BLaER1 treated with 17β-estradiol and CSF1 and Interleukin-3, amounts not matched to agents 10 nM and 100 nM (cell line): ENCODE measurements at regions not wholly inside any gene's neighbourhood (a gene's known extent, or its start where the extent isn't known, plus 50 kb on each side); places are given as distances from the start of the nearest gene placed in this dataset.

ENCODE experiments used
- H3K27ac ChIP-seq, 11 experiments: shearing (Covaris generic); formaldehyde crosslinking; 2 replicates each; pipeline ENCODE4 v1.8.1; 2022
- H3K27me3 ChIP-seq, 11 experiments: shearing (Covaris generic); formaldehyde crosslinking; 2 replicates each; pipeline ENCODE4 v1.8.1; 2022
- H3K36me3 ChIP-seq, 11 experiments: shearing (Covaris generic); formaldehyde crosslinking; 2 replicates each; pipeline ENCODE4 v1.8.1; 2022
- H3K4me1 ChIP-seq, 10 experiments: shearing (Covaris generic); formaldehyde crosslinking; 2 replicates each; pipeline ENCODE4 v1.8.1; 2022
- H3K4me2 ChIP-seq, 11 experiments: shearing (Covaris generic); formaldehyde crosslinking; 2 replicates each; pipeline ENCODE4 v1.8.1; 2022
- H3K4me3 ChIP-seq, 10 experiments: shearing (Covaris generic); formaldehyde crosslinking; 2 replicates each; pipeline ENCODE4 v1.8.1; 2022
- H3K9ac ChIP-seq, 11 experiments: shearing (Covaris generic); formaldehyde crosslinking; 2 replicates each; pipeline ENCODE4 v1.8.1; 2022
- H3K9me3 ChIP-seq, 11 experiments: shearing (Covaris generic); formaldehyde crosslinking; replicated peaks in 1 of 11; 2 replicates each; pipeline ENCODE4 v1.8.1; 2022
- H4K20me1 ChIP-seq, 11 experiments: shearing (Covaris generic); formaldehyde crosslinking; 2 replicates each; pipeline ENCODE4 v1.8.1; 2022
- Cebpa-rat ChIP-seq, 11 experiments: shearing (Covaris generic); IDR thresholded peaks; 2 replicates each; pipeline ENCODE4 v1.8.1; 2022

DNA sequence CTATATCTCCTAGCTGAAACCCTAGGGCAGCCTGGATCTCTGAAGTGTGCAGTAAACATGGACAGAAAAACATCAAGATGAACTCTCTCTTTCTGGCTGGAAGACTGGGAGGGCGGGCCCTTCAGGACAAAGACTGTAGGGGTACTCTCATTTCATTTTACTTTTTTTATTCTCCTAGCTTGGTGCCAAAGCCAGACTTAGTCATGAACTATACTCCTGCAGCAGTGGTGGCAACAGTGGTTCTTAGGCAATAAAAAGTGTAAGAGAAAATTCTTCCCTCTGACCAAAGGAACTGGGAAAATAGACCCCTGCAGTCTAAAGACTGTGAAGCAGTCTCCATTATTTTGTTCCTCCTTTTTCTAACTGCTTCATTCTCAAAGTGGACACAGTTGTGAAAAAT lies 213.8 kb upstream of the JUN start:
- Histone ChIP-seq H3K36me3 (no peaks in the 10 kb centered on the region), H4K20me1 (no peaks in the 10 kb centered on the region), H3K4me2 (peak overlapping the region in 3 of 11 experiments; percentile 8 to 20 (median 19); a peak in 3 of 22 replicates), H3K27me3 (no peaks in the 10 kb centered on the region), H3K4me3 (no peak overlapping the region), H3K9ac (no peak overlapping the region), H3K9me3 (no peaks in the 10 kb centered on the region), H3K27ac (no peak overlapping the region), H3K4me1 (peaks cover 9 to 35% (median 18%) of the 10 kb centered on the region in 10 experiments; a peak in 19 of 20 replicates)
- TF ChIP-seq Cebpa-rat (IDR thresholded peaks at IDR 0.05) = no peak

GRCh38 chr1:58999676-59000075 lies 215.8 kb upstream of the JUN start:
- Histone ChIP-seq H3K27me3 (no peaks in the 10 kb centered on the region), H3K4me3 (no peak overlapping the region; a peak in 1 of 20 replicates), H3K4me2 (peak overlapping the region; percentile 10 to 88 (median 71); a peak in 20 of 22 replicates), H3K4me1 (peaks cover 13 to 42% (median 19%) of the 10 kb centered on the region in 10 experiments), H3K9ac (peak overlapping the region in 1 of 11 experiments; percentile 24; a peak in 1 of 22 replicates), H3K27ac (peak overlapping the region in 8 of 11 experiments; percentile 20 to 73 (median 53); a peak in 13 of 22 replicates), H3K36me3 (no peaks in the 10 kb centered on the region), H3K9me3 (no peaks in the 10 kb centered on the region), H4K20me1 (no peaks in the 10 kb centered on the region)
- TF ChIP-seq Cebpa-rat (IDR thresholded peaks at IDR 0.05) = no peak

DNA sequence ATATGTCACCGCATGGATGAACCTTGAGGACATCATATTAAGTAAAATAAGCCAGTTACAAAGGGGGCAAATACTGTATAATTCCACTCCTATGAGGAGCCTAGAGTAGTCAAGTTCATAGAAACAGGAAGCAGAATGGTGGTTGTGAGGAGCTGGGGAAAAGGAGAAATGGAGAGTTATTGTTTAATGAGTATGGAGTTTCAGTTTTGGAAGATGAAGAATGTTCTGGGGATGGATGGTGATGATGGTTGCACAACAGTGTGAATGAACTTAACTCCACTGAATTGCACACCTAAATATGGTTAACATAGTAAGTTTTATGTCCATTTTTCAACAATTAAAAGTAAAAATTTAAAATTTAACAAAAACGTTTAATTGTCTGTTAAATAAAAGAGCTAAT lies 220.9 kb upstream of the JUN start:
- no peak overlapping the region for H3K9ac ChIP-seq
- no peaks in the 10 kb centered on the region for H3K9me3 ChIP-seq
- no peaks in the 10 kb centered on the region for H3K36me3 ChIP-seq
- no peak overlapping the region for H3K4me3 ChIP-seq
- no peaks in the 10 kb centered on the region for H4K20me1 ChIP-seq
- H3K4me2 ChIP-seq = peak overlapping the region in 8 of 11 experiments; percentile 25 to 88 (median 80); a peak in 13 of 22 replicates
- peak in 1 of 11 experiments; percentile 52; a peak in 1 of 22 replicates for TF ChIP-seq Cebpa-rat (IDR thresholded peaks at IDR 0.05)
- H3K27me3 ChIP-seq = no peaks in the 10 kb centered on the region
- peak overlapping the region in 4 of 11 experiments; percentile 11 to 59 (median 32); a peak in 4 of 22 replicates for H3K27ac ChIP-seq
- H3K4me1 ChIP-seq = peaks cover 42 to 63% (median 56%) of the 10 kb centered on the region in 10 experiments

- H3K27ac ChIP-seq = peak overlapping the region in 4 of 11 experiments; percentile 22 to 59 (median 40); a peak in 7 of 22 replicates
- no peaks in the 10 kb centered on the region for H3K36me3 ChIP-seq
- no peaks in the 10 kb centered on the region for H3K9me3 ChIP-seq
- H4K20me1 ChIP-seq = no peaks in the 10 kb centered on the region
- TF ChIP-seq Cebpa-rat (IDR thresholded peaks at IDR 0.05) = no peak
- H3K4me1 ChIP-seq = peaks cover 33 to 58% (median 47%) of the 10 kb centered on the region in 10 experiments
- no peak overlapping the region for H3K9ac ChIP-seq
- peak overlapping the region; percentile 10 to 88 (median 78); a peak in 20 of 22 replicates for H3K4me2 ChIP-seq
- no peak overlapping the region for H3K4me3 ChIP-seq
- no peaks in the 10 kb centered on the region for H3K27me3 ChIP-seq
Observed at GRCh38 chr1:59005491-59006288, 221.8 kb upstream of the JUN start.

DNA sequence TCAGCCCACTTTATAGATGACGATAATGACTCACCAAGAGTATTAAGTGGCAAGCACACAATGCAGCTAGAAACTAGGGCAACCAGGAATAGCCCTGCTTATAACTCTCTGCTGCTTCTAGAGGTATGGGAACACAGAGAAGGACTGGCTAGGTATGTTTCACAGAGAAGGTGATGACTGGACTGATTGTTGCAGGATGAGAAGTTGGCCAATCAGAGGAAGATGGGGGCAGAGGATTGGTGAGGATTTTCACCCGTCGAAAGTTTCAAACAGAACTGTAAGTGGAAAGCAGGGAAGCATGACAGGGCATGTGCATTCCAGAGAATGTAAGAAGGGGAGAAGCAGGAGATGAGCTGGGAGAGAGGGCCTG lies 222.4 kb upstream of the JUN start:
- no peak overlapping the region for H3K9ac ChIP-seq
- no peak overlapping the region for H3K4me3 ChIP-seq
- no peaks in the 10 kb centered on the region for H3K36me3 ChIP-seq
- no peaks in the 10 kb centered on the region for H3K27me3 ChIP-seq
- H3K9me3 ChIP-seq = no peaks in the 10 kb centered on the region
- no peak for TF ChIP-seq Cebpa-rat (IDR thresholded peaks at IDR 0.05)
- peaks cover 31 to 58% (median 47%) of the 10 kb centered on the region in 10 experiments for H3K4me1 ChIP-seq
- H3K27ac ChIP-seq = peak overlapping the region in 2 of 11 experiments; percentile 25 to 67; a peak in 2 of 22 replicates
- H4K20me1 ChIP-seq = no peaks in the 10 kb centered on the region
- H3K4me2 ChIP-seq = peak overlapping the region; percentile 60 to 88 (median 82); a peak in 21 of 22 replicates

- H3K27ac ChIP-seq = peak overlapping the region in 7 of 11 experiments; percentile 52 to 75 (median 68); a peak in 11 of 22 replicates
- peak overlapping the region in 1 of 10 experiments; percentile 4; a peak in 1 of 20 replicates for H3K4me3 ChIP-seq
- H3K9ac ChIP-seq = peak overlapping the region in 1 of 11 experiments; percentile 14; a peak in 1 of 22 replicates
- H3K4me1 ChIP-seq = peaks cover 31 to 58% (median 47%) of the 10 kb centered on the region in 10 experiments
- no peaks in the 10 kb centered on the region for H4K20me1 ChIP-seq
- TF ChIP-seq Cebpa-rat (IDR thresholded peaks at IDR 0.05) = no peak
- peak overlapping the region; percentile 60 to 88 (median 82) for H3K4me2 ChIP-seq
- H3K36me3 ChIP-seq = no peaks in the 10 kb centered on the region
- no peaks in the 10 kb centered on the region for H3K27me3 ChIP-seq
- H3K9me3 ChIP-seq = no peaks in the 10 kb centered on the region
Observed at GRCh38 chr1:59006932-59007331, 223.1 kb upstream of the JUN start.

DNA sequence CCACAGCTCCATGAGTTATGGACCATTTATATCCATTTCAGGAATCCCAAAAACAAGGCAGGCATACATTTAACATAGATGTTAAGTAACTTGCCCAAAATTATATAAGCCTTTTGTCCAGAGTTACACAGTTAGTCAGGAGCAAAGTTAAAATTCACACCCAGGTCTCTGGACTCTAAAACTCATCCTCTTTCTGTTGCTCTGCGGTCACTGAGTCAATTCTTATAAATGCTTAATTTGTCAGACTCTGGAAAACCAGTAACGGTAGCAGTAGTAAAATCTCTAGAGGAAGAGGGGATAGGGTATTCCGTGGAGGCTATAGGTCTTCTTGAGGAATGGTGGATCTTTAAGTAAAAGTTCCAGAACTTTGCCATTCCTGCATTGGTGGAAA lies 223.6 kb upstream of the JUN start:
- no peak for TF ChIP-seq Cebpa-rat (IDR thresholded peaks at IDR 0.05)
- Histone ChIP-seq H4K20me1 (no peaks in the 10 kb centered on the region), H3K4me3 (no peak overlapping the region), H3K9ac (peak overlapping the region in 2 of 11 experiments; percentile 49 to 52; a peak in 3 of 22 replicates), H3K4me2 (peak overlapping the region; percentile 60 to 88 (median 82)), H3K27me3 (no peaks in the 10 kb centered on the region), H3K27ac (peak overlapping the region in 8 of 11 experiments; percentile 52 to 75 (median 68); a peak in 15 of 22 replicates), H3K9me3 (no peaks in the 10 kb centered on the region), H3K36me3 (no peaks in the 10 kb centered on the region), H3K4me1 (peaks cover 31 to 58% (median 47%) of the 10 kb centered on the region in 10 experiments)

- Histone ChIP-seq H3K4me2 (peak overlapping the region; percentile 60 to 88 (median 82)), H4K20me1 (no peaks in the 10 kb centered on the region), H3K4me3 (0 out of 20 replicates have a peak overlapping the region, but pooled peaks of 1 of the 10 experiments have one; percentile 23), H3K4me1 (peaks cover 32 to 62% (median 48%) of the 10 kb centered on the region in 10 experiments), H3K36me3 (no peaks in the 10 kb centered on the region), H3K9me3 (no peaks in the 10 kb centered on the region), H3K9ac (peak overlapping the region in 9 of 11 experiments; percentile 1 to 59 (median 49); a peak in 14 of 22 replicates), H3K27me3 (no peaks in the 10 kb centered on the region), H3K27ac (peak overlapping the region; percentile 16 to 75 (median 64); a peak in 20 of 22 replicates)
- no peak for TF ChIP-seq Cebpa-rat (IDR thresholded peaks at IDR 0.05)
Observed at GRCh38 chr1:59007820-59008598, 224.2 kb upstream of the JUN start.
